LNCaP clone FGC (cell line): ENCODE measurements at regions not wholly inside any gene's neighbourhood (a gene's known extent, or its start where the extent isn't known, plus 50 kb on each side); places are given as distances from the start of the nearest gene placed in this dataset.

Experiments
- DNase-seq: peaks from one replicate; pipeline ENCODE4 v3.0.0-alpha.2; 2011; ENCODE audit warnings: low read depth
- H3K4me3 ChIP-seq: 2 replicates; pipeline ENCODE4 v1.5.1; 2011; ENCODE audit warnings: mild to moderate bottlenecking, low read depth, low read length, control low read depth
- TF ChIP-seq, protein P1 (sequence below): IDR thresholded peaks from 2 replicates; pipeline ENCODE4 v1.5.1; 2012; ENCODE audit warnings: mild to moderate bottlenecking; ENCODE audit not compliant: control insufficient read depth, insufficient read depth; ENCODE audit errors: extremely low read depth

- no peak overlapping the region for H3K4me3 ChIP-seq
- no peak for DNase-seq
- TF ChIP-seq, protein P1, sequence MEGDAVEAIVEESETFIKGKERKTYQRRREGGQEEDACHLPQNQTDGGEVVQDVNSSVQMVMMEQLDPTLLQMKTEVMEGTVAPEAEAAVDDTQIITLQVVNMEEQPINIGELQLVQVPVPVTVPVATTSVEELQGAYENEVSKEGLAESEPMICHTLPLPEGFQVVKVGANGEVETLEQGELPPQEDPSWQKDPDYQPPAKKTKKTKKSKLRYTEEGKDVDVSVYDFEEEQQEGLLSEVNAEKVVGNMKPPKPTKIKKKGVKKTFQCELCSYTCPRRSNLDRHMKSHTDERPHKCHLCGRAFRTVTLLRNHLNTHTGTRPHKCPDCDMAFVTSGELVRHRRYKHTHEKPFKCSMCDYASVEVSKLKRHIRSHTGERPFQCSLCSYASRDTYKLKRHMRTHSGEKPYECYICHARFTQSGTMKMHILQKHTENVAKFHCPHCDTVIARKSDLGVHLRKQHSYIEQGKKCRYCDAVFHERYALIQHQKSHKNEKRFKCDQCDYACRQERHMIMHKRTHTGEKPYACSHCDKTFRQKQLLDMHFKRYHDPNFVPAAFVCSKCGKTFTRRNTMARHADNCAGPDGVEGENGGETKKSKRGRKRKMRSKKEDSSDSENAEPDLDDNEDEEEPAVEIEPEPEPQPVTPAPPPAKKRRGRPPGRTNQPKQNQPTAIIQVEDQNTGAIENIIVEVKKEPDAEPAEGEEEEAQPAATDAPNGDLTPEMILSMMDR = no peak
Measured at GRCh38 chr10:130921911-130922440, 389.5 kb downstream of the TCERG1L start.

DNA sequence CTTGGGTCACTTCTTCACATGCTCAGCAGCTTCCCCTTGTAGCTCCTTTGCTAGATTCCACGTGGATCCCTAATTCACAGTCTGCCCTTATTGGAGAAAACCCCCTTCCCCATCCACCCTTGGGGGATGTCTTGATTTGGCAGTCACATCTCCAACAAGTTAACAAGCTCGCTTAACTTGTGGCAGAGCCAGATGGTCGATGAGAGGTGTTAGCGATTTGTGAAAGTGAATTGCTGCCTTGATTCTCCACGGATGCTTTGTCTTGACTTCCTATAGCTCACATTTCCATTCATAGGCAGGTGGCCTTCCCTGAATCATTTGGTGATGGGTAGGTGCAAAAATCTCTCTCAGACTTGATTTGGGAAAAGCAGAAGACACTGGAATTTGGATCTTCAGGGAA lies 387.9 kb downstream of the TCERG1L start:
- H3K4me3 ChIP-seq = no peak overlapping the region
- TF ChIP-seq, protein P1 = no peak
- no peak for DNase-seq

GRCh38 chr10:130924138-130924819 lies 387.2 kb downstream of the TCERG1L start:
- DNase-seq = peak; percentile 2
- TF ChIP-seq, protein P1 = no peak
- no peak overlapping the region for H3K4me3 ChIP-seq

GRCh38 chr10:130926442-130926841 lies 385.1 kb downstream of the TCERG1L start:
- TF ChIP-seq, protein P1 = no peak
- H3K4me3 ChIP-seq = no peak overlapping the region
- no peak for DNase-seq

- TF ChIP-seq, protein P1 = no peak
- H3K4me3 ChIP-seq = no peak overlapping the region
- DNase-seq = no peak
Measured at GRCh38 chr10:130927157-130927556, 384.4 kb downstream of the TCERG1L start.

DNA sequence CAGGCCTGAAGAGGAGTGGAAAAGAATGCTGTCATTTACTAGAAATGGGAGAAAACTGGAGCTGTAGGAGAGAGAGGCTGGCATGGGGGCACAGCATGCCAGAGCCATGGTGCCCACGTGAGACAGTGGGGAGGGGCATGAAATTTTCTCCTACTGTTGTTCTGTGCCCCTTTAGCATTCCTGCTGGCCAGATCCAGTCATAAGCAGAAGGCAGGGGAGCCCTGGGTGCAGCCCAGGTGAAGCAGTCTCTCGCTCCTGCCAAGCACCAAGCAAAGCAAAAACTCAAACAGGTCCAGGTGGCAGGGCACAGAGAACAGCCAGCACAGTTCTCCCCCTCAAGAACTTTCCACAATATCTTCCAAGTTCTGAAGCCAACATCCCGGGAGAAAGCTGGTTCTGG lies 383.2 kb downstream of the TCERG1L start:
- H3K4me3 ChIP-seq = no peak overlapping the region
- TF ChIP-seq, protein P1 = no peak
- no peak for DNase-seq
